NCI-H82 (cell line): ENCODE measurements at regions not wholly inside any gene's neighbourhood (a gene's known extent, or its start where the extent isn't known, plus 50 kb on each side); places are given as distances from the start of the nearest gene placed in this dataset.
A peak's percentile ranks its signal among the peaks of the same experiment; 100 is the strongest.

ENCODE experiments used
- DNase-seq: peaks from one replicate; lab custom pipeline; 2025; lab: John Stamatoyannopoulos, UW

DNA sequence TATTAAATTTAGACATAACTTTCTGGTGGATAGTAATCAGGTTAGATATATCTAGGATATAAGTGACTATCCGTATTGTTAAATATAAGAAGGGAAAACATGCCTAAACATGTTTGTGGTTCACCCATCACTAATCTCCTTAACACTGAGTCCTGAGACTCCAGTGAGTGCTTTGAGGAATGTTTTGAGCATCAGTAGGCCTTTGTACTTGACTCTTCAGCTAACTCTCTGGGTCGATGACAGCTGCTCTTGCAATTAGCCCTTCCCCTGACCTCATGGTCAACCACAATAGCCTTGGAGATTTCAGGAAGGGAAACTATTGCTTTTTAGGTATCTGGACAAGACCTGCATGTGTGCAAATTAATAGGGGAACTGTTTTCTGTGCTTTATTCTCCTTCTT, 716.8 kb downstream of the EPHA4 start:
- DNase-seq: peak; percentile 77

DNA sequence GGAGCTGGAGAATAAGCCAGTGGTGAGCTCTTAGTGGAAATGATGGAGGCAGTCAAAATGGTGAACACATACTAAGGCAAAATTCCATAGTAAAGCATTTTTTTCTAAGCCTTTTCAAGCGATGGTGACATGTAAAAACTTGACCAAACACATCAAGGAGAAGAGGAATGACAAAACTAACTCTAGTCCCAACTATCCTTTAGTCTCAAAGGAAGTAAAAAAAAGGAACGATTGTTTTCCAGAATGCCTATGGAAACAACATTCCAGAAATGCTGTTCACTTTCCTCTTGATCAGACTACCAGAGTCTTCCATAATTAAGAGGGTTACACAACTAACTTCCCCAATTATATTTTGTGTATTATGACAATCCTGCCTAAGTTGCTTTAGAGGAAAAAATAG, 715.6 kb downstream of the EPHA4 start:
- DNase-seq: no peak

DNA sequence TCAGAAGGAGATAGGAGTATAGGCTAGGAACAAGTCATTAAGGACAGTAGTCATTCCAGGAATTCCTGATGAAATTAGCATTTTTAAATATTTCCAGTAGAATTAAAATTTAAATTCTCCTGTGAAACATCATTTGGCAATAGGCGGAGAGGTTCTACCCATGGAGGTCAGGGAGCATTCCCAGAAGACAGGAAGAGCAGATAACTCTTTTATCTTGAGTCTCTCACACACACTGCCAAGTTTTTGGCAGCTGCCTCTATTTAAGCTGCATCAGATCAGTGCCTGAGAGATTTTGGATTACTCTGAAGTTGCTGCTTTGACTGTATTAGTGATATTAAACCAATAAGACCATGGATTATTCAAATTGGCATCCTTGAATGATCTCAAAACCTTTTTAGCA, 714.7 kb downstream of the EPHA4 start:
- peak; percentile 91 for DNase-seq

DNA sequence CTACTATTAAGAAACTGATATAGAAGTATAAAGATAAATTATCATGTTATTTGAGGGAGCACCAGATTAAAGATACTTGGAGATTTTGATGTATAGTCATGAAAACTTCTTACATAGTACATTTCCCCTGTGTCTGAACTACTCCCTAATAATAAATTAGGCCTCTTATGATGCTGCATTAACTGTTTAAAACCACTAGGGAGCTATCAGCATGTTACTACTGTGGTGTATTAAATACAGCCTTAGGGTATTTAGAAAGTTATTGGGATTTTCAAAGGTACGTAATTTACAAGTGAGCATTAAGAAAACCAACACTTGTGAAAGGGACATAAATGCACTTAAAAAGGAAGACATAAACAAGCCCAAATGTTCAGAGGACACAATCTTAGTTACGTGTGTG, 714.0 kb downstream of the EPHA4 start:
- peak; percentile 37 for DNase-seq

DNA sequence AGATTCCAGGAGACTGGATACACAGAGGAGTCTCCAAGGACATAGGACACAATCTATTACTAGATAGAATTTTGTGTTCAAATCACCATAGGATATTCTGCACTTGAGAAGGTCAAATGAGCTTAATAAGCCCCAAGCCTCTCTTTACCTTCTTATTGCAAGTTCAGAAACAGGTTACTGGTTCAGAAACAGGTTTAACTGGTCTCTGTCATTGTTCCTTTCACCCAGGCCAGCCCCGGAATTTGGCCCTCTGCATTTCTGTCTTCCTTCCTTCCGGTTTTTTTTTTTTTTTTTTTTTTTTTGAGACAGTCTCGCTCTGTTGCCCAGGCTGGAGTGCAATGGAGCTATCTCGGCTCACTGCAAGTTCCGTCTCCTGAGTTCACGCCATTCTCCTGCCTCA, 700.2 kb downstream of the EPHA4 start:
- DNase-seq: no peak

DNA sequence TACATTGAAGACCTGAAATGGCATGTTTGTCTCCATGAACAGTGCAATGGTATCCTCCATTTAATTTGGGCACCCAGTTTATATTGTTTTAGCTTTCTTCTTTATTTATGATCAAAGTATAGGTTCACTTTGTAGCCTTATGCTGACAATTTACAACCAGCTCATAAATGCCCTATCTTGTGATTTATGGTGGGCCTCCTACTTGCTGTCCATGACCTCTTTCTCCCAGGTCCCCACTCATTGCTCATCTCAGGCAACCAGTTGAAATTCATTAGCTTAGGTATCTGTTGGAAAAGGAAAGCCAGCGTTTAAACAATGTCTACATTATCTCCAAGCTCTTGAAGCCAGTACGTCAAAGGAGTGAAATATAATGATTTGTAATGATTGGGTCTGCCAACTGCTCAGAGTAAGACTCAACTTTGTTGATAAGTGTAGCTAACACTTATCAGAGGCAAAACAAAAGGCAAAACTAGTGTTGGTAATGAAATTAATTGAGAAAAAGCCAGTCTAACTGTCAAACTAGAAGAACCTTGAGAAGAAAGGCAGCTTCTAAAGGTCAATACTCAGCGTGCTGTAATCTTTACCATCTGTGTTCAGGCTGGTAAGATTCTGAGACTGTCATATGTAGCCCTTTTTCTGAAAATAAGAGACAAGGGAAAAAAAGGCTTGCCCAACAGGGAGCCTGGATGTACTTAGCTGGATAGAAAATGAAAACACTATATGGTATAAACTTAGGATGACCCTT, 695.9 kb downstream of the EPHA4 start:
- DNase-seq: no peak

DNA sequence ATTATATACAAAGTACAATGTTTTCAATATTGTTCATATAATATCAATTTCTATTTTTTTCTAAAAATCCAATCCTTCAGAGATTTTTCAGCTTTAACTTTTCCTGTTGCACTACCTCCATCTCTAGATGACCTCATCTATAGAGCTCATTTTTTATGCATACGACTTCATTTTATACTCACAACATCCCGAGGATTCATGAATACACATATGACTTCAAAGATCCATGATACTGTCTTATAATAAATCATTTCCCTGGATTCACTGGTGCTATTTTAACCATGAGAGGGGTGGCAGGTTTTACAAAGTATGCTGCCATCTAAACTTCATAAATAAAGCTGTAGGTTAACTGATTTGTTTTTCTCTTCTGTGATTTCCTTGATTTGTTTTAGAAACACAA, 694.6 kb downstream of the EPHA4 start:
- DNase-seq: no peak

DNA sequence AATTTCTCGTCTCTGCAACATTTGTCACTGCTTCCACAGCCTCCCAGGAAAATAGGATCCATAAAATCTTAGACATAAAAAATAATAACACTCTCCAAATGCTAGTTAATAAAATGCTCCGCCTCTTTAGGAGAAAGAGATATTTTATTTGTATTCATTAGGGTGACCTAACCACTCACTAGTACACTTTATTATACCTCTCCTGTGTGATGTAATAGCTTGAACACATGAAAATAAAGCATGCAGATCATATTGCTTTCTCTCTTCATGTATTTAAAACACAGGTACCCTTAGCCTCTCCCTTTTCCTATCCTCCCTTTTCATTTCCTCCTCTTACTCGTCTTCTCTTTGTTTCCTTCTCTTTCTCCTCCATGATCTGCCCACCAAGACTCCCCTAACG, 694.2 kb downstream of the EPHA4 start:
- DNase-seq: no peak

DNA sequence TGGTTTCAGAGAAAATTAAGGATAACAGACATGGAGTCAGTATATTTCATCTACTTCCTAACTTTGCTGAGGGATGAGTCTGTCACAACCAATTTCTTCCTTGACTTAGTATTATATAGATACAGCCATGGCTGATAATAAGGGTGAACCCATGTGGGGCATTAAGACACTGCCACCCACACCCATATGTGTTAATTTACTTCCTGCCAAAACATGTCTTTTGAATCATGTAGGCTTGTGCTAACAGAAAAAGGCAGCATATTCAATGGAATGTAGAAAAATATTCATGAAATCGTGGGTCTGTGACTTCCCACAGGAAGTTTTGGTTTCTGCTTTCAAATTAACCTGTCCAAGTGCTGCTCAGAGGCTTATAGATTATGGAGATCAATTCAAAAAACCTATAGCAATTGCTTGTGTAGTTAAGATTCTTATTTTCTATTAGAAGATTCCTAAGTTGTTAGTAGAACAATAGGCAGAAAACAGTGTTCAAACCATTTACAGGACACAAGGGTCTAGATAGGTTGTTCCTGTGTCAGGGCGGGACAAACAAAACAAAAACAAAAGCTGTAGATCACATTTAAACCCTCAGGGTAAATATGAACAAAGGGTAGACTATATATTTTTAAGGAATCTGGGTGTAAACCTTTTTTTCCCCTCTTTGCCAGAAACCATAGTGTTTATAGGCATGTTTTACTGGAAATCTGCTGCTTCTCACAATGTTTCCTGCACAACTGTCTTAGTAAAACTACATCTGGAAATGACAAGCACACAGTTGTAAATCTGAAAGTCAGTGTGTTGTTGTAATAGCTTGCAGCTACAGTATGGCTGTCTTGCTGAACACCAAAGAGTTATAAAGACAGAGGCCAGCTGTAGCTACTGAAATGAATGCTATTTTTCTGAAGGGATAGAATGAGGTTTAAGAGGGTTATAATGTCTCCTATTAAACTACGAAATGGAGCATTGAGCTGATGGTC, 691.2 kb downstream of the EPHA4 start:
- no peak for DNase-seq

DNA sequence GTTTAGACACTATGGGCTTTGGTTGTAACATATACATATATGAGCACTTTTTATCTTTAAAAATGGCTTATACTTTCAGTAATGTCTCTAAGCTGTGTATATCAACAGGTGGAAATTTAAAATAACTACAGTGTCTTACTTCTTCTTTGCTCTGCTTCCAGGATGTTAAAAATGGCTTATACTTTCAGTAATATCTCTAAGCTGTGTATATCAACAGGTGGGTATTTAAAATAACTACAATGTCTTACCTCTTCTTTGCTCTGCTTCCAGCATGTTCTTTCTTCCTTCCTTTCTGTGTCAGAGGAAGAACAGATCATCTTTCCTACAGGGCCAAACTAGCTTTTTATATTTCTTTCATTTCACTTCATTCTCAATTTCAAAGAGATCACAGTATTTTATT, 689.6 kb downstream of the EPHA4 start:
- no peak for DNase-seq

DNA sequence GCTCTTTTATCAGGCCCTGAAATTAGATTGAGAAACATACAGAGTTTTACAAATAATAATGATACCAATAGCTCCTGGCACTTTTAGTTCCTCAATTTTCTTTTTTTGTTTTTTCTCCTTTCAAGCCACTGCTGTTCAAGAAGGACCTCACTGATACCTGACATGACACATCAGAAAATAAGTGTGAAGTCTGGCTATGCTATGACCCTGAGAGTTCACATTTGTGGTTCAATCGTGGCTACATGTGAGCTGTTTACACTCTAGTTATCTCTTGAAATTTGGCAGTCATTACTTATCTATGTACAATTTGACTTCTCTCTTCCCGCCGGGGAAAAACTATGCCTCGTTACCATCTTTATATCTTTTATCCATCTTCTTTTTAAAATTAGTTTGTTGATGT, 686.5 kb downstream of the EPHA4 start:
- no peak for DNase-seq

DNA sequence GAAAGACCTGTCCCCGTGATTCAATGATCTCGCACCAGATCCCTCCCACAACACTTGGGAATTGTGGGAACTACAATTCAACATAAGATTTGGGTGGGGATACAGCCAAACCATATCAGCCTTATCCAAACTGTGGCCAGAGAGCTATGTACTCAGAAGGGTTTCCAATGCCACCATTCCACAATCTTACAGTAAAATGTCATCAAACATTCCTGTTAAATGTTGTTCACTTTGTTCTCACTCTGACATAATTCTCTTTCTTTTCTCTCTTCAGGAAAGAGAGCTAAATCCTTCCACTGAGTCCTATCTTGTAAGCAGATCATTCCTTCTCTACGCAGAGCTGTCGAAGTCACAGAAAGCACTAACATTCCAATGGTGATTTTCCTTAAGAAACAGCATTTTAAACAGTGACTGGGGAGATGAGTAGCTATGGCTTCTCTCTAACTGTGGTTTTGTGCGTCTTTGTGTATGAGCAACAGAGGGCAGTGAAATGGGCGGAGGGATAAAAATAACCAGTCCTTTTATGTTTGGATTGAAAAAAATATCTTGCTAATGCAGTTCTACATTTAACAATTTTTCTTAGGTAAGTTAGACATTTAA, 684.7 kb downstream of the EPHA4 start:
- no peak for DNase-seq

DNA sequence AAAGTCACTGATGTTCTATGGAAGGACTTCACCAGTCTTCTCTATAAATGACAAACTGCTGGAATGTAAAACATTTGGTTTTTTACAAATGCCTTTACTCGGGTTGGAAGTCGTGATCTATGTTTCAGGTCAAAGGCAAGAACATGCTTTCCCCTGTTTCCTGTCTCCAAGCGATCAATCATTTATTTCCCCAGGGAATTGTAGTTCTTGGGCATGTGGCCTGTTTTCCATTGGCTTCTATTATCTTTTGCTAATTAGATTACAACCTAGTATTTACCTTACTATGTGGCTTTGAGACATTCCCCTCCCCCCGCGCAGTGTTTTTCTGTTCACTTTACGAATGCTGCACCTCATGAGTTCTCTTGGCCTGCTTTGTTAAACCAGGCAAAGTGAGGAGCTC, 684.2 kb downstream of the EPHA4 start:
- DNase-seq: peak; percentile 68

DNA sequence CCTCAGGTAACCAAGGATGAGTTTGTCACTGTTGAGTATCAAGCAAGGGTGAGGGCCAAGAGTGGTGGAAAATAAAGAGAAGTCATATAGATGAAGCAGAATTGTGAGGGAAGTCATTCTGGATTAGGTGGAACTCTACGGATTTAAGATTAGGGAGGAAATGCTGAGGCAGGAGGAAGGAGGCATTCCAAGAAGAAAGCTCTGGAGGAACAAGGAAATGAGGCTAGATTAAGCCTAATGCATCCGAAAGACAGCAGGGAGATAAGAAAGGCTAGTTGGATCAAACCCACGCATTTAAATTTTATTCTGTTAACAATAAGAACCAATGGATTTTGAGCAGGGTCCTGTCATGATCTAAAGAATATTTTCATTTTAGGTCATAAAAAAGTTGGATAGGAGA, 681.2 kb downstream of the EPHA4 start:
- no peak for DNase-seq

DNA sequence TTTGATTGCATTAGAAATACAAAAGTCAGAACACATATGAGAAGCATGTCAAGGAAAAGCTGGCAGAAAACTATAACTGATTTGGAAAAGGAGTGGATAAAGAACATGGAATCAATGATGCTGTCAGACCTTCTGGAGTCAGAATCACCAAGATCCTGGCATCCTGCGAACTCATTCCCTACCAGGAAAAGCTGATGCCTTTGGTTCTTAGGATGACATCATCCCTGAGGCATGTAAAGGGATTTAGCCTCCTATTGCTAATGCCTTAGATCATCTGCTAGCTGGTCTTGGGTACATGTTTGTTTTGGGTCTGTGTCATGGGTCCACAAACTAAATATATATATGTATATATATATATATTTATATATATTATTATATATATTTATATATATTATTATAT, 680.7 kb downstream of the EPHA4 start:
- DNase-seq: peak; percentile 87

DNA sequence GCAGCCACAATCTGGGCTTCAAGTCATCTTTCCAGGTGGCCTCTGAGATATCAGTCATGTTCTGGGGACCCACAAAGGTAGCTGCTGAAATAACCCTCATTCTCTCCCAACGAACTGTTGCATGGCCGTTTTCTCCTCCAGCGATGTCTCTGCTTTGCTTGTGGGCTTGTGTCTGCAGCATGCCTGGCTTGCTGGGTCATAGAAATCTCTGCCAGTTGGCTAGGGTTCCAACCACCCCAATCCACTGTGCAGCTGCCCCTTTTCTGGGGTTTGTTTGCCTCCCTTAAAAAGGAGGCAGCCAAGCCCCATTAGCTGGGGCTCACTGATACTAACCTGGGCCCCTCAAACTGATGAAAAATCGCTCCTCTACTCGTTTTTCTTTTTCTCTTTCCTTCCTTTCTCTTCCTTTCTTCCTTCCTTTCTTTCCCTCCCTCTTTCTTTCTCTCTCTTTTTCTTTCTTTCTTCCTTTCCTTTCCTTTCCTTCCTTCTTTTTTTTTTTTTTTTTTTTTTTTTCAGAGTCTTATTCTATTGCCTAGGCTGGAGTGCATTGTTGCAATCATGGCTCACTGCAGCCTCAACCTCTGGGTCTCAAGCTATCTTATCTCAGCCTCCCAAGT, 680.0 kb downstream of the EPHA4 start:
- DNase-seq: no peak

DNA sequence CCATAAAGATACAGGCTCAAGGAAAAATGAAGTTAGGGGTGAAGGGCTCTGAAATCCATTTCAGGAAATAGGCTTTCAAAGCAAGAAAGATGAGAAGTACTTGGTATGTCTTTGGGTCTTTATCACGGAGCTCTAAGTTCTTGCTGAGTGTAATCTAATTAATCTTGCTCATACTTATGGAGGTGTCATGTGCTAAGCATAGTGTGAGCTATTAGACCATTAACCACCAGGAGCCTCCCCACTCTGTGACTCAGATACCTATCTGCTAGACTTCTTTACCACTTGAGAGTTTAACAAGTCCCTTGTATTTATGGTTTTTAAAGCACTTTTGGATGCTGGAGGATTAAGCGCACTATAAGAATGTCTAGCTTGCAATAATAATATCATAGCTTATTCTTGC, 678.7 kb downstream of the EPHA4 start:
- DNase-seq: peak; percentile 71

DNA sequence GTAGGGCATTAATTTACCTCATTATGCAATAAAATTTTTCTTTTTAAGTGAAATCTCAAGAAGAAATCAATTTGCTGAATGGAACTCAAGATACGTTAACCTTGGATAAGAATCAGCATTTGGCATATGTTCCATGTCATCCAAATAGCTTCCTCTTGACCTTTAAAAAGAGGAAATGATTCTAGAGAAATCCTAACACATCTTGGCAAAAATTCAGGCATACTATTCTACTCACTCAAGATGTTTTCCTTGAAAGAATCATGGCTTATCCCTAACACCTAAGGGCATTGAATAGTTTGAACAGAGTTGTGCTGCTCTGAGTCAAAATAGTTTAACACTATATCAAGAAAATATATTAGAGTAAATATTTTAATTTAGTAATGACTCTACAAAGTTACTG, 678.0 kb downstream of the EPHA4 start:
- no peak for DNase-seq

DNA sequence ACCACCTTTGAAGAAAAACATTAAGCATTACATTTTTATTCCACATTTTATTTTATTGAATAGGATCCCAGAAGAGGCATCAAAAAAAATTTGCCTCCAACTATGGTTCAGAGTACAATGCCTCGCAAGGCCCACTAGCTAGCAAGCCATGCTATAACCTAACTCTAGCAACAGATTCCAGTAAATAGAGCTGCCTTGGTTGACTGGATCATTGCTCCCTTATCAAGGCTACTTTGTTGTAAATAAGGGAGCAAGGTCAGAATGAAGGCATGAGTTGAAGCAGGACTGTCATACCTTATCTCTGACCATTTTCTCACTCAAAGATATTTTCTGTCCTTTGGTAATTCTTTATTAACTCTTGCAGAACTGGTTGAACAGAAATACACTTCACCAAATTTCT, 672.6 kb downstream of the EPHA4 start:
- no peak for DNase-seq

DNA sequence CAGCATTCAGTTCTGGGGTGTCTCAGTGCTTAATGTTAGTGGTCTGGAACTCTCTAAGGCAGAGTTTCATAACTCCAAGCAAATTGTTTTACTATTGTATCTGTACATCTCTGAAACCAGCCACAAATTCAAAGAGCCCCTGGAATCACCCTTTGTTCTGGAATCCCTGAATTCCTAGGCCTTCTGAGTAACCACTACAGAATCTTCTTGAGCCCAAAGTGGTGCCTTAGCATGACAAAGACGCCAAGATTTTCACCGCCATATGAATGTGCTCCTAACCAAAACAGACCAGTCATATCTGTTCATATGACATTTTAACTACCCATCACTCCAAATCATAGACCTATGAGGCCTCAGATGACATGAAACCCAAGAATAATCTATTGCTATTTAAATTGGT, 668.1 kb downstream of the EPHA4 start:
- no peak for DNase-seq

DNA sequence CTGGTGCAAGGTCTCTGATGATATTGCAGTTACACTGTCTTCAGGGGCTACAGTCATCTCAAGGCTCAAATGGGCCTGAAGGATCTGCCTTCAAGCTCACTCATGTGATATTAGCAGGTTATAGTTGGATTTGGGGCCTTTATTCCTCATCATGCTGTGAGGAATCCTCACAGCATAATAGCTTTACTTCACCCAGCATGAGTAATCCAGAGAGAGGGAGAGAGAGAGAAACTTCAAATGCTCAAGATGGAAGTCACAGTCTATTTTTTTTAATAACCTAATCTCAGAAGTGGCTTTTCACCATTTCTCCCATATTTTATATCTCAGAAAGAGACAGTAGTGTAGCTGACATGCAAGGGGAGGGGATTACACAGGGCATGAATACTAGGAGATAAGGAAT, 658.7 kb downstream of the EPHA4 start:
- no peak for DNase-seq

DNA sequence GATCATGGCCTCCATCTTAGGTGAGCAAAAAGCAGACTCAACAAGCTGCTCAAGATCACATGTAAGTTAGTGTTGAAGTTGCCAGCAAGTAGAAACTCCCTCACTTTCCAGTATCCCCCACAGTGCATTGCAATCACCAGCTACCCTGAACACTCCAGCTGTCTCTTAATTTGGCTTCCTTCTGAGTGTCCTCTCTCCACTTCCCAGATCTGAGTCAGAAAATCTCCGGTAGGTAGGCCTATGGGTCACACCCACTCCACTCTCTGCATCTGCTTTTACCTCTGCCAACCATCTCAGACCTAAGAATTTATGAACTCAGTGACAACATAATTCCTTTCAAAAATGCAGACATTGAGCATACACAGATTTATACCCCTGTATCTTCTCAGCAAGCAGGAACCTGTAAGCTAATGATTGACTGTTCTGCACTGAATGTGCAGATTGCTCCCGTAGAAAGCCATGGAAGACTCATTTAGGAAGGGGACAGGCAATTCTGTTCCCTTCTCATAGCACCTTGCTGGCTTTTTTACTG, 656.9 kb downstream of the EPHA4 start:
- DNase-seq: no peak
